ENCODE measurements at regions not wholly inside any gene's neighbourhood (a gene's known extent, or its start where the extent isn't known, plus 50 kb on each side); places are given as distances from the start of the nearest gene placed in this dataset.

DNA sequence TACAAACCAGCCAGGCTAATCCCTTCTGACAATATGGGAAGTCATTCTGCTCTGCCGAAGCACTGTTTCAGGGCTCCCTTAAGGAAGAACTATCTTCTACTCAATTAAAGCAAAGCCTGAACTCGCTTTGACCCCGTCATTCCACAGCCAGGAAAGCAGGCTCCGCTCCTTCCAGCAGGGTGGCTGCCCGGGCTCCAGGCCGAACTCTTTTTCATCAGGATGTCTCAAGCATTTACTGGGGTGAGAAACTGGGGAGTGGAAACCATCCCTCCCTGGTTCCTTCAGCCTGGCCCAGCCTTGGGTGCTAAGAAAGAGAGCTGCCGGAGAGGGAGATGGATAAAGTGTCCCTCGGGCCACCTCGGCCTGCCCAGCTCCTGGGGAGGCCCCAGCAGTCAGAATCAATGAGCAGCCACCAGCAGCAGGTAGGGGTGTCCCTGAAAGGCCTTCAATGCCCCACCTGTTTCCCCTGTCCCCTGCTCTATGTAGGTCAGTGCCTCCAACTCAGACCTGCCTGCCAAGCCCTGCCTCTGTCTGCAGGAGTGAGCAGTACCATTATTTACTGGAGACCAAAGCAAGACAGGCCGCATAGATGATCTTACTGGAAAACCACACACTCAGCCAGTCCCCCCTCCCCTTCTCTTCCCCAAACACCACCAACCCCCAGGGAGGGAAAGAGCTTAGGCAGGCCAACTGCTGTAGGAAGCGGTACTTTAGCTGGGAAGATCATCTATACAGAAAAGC is 225.6 kb upstream of the TLE3 start:
- TF ChIP-seq ZNF274 (IDR thresholded peaks at IDR 0.05; ENCODE audit: low read depth, low read length) = no peak
- no peak for TF ChIP-seq SUZ12 (IDR thresholded peaks at IDR 0.05; ENCODE audit: extremely low read depth, insufficient read depth, insufficient read length)

Data from NT2/D1 (cell line).